B cell (primary cell): ENCODE measurements at regions not wholly inside any gene's neighbourhood (a gene's known extent, or its start where the extent isn't known, plus 50 kb on each side); places are given as distances from the start of the nearest gene placed in this dataset.
"Not testable (repeated sequence)": the region's sequence is repeated elsewhere in the genome, so short reads cannot be mapped to it uniquely, and the experiment has no call there.

Experiments
- CTCF ChIP-seq: fragments of 200-600 bp; IDR thresholded peaks from one replicate; pipeline ENCODE4 v1.8.0; 2022; ENCODE audit warnings: antibody characterized with exemption, mild to moderate bottlenecking
- EZH2 ChIP-seq: IDR thresholded peaks from 2 replicates; pipeline ENCODE4 v1.6.1; 2012; ENCODE audit warnings: borderline replicate concordance, low read depth, mild to moderate bottlenecking, moderate library complexity, low read length; ENCODE audit not compliant: insufficient read depth, poor library complexity, severe bottlenecking

GRCh38 chr6:71097264-71097663 lies 140.4 kb upstream of the B3GAT2 start:
- not testable (repeated sequence) for TF ChIP-seq EZH2, CTCF
